SH-SY5Y (cell line): ENCODE measurements at regions not wholly inside any gene's neighbourhood (a gene's known extent, or its start where the extent isn't known, plus 50 kb on each side); places are given as distances from the start of the nearest gene placed in this dataset.

Experiments used
- GATA2 ChIP-seq: IDR thresholded peaks from 2 replicates; pipeline ENCODE4 v1.6.1; 2011; ENCODE audit warnings: mild to moderate bottlenecking, low read depth, low read length
- GATA3 ChIP-seq: IDR thresholded peaks from 2 replicates; pipeline ENCODE4 v1.6.1; 2011; ENCODE audit warnings: low read depth, mild to moderate bottlenecking, low read length, moderate library complexity

DNA sequence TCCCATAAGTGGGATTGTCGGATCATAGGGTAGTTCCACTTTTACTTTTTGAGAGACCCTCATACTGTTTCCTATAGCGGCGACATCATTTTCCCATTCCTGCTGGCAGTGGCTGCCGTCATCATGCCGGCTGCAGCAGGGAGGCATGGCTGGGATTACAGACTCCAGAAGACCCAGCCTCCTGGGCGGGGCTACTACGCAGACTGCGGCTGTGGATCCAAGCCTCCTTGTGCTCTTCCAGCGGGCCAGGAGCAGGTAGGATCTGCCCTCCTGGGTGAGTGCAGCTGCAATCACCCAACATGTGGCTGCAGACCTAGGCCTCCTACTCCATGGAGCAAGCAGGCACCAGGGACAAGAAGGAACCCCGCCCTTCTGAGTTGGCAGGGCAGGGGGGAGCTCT is 359.2 kb downstream of the GALR1 start:
- TF ChIP-seq GATA2, result no peak
- TF ChIP-seq GATA3, result no peak
